Neural progenitor cell (in vitro differentiated cells): ENCODE measurements at regions not wholly inside any gene's neighbourhood (a gene's known extent, or its start where the extent isn't known, plus 50 kb on each side); places are given as distances from the start of the nearest gene placed in this dataset.

Experiments used
- EZH2 ChIP-seq: fragments of 200-600 bp; sonication (generic); IDR thresholded peaks from 2 replicates; pipeline ENCODE4 v1.6.1; 2017; ENCODE audit warnings: antibody characterized with exemption, mild to moderate bottlenecking, moderate library complexity
- TF ChIP-seq, protein P1 (sequence below): fragments of 200-600 bp; sonication (generic); IDR thresholded peaks from 2 replicates; pipeline ENCODE4 v1.5.1; 2017; ENCODE audit warnings: antibody characterized with exemption, mild to moderate bottlenecking

DNA sequence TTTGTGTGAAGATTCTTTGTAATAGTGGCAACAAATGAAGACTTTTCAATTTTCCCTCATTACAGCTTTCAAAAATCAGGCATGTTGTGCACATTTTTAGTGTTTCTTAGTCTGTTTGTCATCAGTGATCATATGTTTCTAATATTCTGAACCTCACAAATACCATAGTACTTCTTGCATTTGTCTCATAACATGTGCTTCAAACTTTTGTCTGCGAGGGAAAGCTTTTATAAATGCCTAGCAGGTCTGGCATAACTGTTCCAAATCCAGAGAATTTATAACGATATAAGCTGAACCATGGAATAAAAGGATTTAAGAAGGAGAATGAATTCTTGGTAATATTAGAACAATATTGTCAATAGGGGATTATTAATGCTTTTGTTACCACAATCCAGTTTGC is 670.2 kb downstream of the RFPL4B start:
- TF ChIP-seq EZH2: no peak
- TF ChIP-seq, protein P1, sequence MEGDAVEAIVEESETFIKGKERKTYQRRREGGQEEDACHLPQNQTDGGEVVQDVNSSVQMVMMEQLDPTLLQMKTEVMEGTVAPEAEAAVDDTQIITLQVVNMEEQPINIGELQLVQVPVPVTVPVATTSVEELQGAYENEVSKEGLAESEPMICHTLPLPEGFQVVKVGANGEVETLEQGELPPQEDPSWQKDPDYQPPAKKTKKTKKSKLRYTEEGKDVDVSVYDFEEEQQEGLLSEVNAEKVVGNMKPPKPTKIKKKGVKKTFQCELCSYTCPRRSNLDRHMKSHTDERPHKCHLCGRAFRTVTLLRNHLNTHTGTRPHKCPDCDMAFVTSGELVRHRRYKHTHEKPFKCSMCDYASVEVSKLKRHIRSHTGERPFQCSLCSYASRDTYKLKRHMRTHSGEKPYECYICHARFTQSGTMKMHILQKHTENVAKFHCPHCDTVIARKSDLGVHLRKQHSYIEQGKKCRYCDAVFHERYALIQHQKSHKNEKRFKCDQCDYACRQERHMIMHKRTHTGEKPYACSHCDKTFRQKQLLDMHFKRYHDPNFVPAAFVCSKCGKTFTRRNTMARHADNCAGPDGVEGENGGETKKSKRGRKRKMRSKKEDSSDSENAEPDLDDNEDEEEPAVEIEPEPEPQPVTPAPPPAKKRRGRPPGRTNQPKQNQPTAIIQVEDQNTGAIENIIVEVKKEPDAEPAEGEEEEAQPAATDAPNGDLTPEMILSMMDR: no peak
